KMS-11 (cell line): ENCODE measurements at regions not wholly inside any gene's neighbourhood (a gene's known extent, or its start where the extent isn't known, plus 50 kb on each side); places are given as distances from the start of the nearest gene placed in this dataset.

ENCODE experiments used
- H2AFZ ChIP-seq: fragments of 200-600 bp; sonication (generic); 2 replicates; pipeline ENCODE4 v1.6.1; 2016; ENCODE audit warnings: antibody characterized with exemption, mixed run types, low read depth
- H3K27ac ChIP-seq: fragments of 200-600 bp; sonication (generic); 2 replicates; pipeline ENCODE4 v1.6.1; 2016; ENCODE audit warnings: mild to moderate bottlenecking, mixed run types
- H3K27me3 ChIP-seq: fragments of 200-600 bp; sonication (generic); 2 replicates; pipeline ENCODE4 v1.6.1; 2017; ENCODE audit warnings: mild to moderate bottlenecking, low read depth, mixed run types, moderate library complexity; ENCODE audit not compliant: insufficient read depth
- H3K36me3 ChIP-seq: fragments of 200-600 bp; sonication (generic); 2 replicates; pipeline ENCODE4 v1.6.1; 2017; ENCODE audit warnings: mild to moderate bottlenecking, mixed run types; ENCODE audit not compliant: insufficient read depth
- H3K4me1 ChIP-seq: fragments of 200-600 bp; sonication (generic); 2 replicates; pipeline ENCODE4 v1.6.1; 2016; ENCODE audit warnings: mild to moderate bottlenecking, low read depth, mixed run types; ENCODE audit not compliant: poor library complexity, severe bottlenecking
- H3K4me2 ChIP-seq: fragments of 200-600 bp; sonication (generic); 2 replicates; pipeline ENCODE4 v1.7.0; 2016; ENCODE audit warnings: mild to moderate bottlenecking, mixed run types
- H3K4me3 ChIP-seq: fragments of 200-600 bp; sonication (generic); IDR thresholded peaks from 2 replicates; pipeline ENCODE4 v1.6.1; 2017; ENCODE audit warnings: low read depth, low read length, mixed read lengths; ENCODE audit not compliant: insufficient read depth
- H3K79me2 ChIP-seq: fragments of 200-600 bp; sonication (generic); 2 replicates; pipeline ENCODE4 v1.6.1; 2016; ENCODE audit warnings: low read depth, mixed run types; ENCODE audit not compliant: insufficient read depth
- H3K9ac ChIP-seq: fragments of 200-600 bp; sonication (generic); 2 replicates; pipeline ENCODE4 v1.6.1; 2016; ENCODE audit warnings: mild to moderate bottlenecking, mixed run types
- H4K20me1 ChIP-seq: fragments of 200-600 bp; sonication (generic); 2 replicates; pipeline ENCODE4 v1.6.1; 2016; ENCODE audit warnings: mild to moderate bottlenecking, mixed run types; ENCODE audit not compliant: insufficient read depth
- TF ChIP-seq, protein P1 (sequence below): fragments of 200-600 bp; sonication (generic); conservative IDR thresholded peaks from 2 replicates; pipeline ENCODE4 v1.6.1; 2017; ENCODE audit warnings: low read depth, mild to moderate bottlenecking, antibody characterized with exemption, low read length, moderate library complexity, mixed read lengths

- H3K27me3 ChIP-seq = no peaks in the 10 kb centered on the region
- no peak overlapping the region for H3K4me3 ChIP-seq
- H3K27ac ChIP-seq = no peak overlapping the region
- H2AFZ ChIP-seq = no peak overlapping the region
- H3K79me2 ChIP-seq = no peaks in the 10 kb centered on the region
- no peak overlapping the region for H3K4me2 ChIP-seq
- H4K20me1 ChIP-seq = no peaks in the 10 kb centered on the region
- H3K9ac ChIP-seq = no peak overlapping the region
- H3K36me3 ChIP-seq = no peaks in the 10 kb centered on the region
- TF ChIP-seq, protein P1, sequence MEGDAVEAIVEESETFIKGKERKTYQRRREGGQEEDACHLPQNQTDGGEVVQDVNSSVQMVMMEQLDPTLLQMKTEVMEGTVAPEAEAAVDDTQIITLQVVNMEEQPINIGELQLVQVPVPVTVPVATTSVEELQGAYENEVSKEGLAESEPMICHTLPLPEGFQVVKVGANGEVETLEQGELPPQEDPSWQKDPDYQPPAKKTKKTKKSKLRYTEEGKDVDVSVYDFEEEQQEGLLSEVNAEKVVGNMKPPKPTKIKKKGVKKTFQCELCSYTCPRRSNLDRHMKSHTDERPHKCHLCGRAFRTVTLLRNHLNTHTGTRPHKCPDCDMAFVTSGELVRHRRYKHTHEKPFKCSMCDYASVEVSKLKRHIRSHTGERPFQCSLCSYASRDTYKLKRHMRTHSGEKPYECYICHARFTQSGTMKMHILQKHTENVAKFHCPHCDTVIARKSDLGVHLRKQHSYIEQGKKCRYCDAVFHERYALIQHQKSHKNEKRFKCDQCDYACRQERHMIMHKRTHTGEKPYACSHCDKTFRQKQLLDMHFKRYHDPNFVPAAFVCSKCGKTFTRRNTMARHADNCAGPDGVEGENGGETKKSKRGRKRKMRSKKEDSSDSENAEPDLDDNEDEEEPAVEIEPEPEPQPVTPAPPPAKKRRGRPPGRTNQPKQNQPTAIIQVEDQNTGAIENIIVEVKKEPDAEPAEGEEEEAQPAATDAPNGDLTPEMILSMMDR = no peak
- H3K4me1 ChIP-seq = no peaks in the 10 kb centered on the region
Observed at GRCh38 chr16:62829607-62830006, 793.4 kb upstream of the CDH8 start.

DNA sequence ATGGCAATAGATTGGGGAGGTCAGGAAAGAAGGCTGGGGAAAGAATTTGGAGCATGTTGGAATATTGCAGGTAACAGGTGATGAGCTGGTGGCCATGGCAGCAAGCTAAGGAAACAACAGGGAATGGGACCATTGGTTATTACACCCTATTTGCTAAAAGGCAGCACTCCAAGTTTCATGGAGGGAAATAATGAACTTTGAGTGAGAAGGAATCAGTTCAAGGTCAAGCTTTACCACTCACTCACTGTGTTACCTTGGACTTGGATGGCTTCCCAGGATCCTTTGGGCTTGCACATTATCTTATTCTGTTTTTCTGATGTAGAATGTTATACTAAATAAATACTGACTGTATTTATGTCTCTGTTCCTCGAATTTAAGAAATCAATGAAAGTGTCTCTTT is 792.8 kb upstream of the CDH8 start:
- H4K20me1 ChIP-seq = no peaks in the 10 kb centered on the region
- no peak overlapping the region for H3K27ac ChIP-seq
- no peaks in the 10 kb centered on the region for H3K4me1 ChIP-seq
- H3K79me2 ChIP-seq = no peaks in the 10 kb centered on the region
- no peak overlapping the region for H3K4me3 ChIP-seq
- H3K4me2 ChIP-seq = no peak overlapping the region
- TF ChIP-seq, protein P1 = no peak
- H2AFZ ChIP-seq = no peak overlapping the region
- no peaks in the 10 kb centered on the region for H3K27me3 ChIP-seq
- H3K36me3 ChIP-seq = no peaks in the 10 kb centered on the region
- H3K9ac ChIP-seq = no peak overlapping the region

DNA sequence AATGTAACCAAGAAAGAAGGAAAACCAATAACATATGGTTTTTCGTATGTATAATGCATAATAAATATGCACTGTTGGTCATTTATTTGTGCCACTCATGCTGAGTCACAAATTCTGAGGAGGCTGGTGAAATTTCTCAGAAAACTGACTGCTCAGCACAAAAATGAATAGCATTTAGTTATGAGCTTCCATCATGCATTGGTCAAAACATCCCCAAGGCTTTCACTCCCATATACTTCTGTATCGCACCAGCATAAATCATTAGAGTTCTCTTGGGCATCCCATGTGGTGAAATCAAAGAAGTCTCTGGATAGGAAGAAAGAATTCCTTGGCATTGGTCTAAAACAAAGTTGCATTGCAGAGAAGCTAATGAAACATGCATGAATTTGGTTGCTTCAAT is 785.6 kb upstream of the CDH8 start:
- Histone ChIP-seq H3K27me3 (no peaks in the 10 kb centered on the region), H3K4me2 (no peak overlapping the region), H4K20me1 (no peaks in the 10 kb centered on the region), H3K4me3 (no peak overlapping the region), H3K4me1 (no peaks in the 10 kb centered on the region), H3K79me2 (no peaks in the 10 kb centered on the region), H2AFZ (no peak overlapping the region), H3K27ac (no peak overlapping the region), H3K9ac (no peak overlapping the region), H3K36me3 (no peaks in the 10 kb centered on the region)
- TF ChIP-seq, protein P1 = no peak

DNA sequence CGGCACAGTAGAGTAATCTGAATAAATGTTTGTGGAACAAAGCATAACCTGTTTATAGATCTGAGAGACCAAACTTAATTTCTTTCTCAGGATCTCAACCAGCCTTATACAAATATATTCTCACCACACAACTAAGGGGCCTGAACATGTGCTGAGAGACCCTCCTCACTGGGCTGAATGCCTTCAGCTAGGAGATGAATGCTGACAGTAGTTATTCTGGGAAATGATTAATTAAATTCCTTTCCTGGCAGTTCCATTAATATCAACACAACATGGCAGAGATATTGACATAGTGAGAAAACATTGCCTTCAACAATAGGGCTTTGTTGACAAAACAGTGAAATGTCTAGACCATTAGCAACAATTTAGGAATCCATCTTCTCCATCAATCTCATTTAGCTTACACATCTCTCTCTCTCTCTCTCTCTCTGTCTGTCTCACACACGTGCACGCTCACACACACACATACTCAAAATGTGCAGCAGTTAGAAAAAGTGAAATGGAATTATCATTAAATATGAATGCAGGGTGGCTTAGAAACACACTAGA is 780.8 kb upstream of the CDH8 start:
- no peak overlapping the region for H3K4me2 ChIP-seq
- TF ChIP-seq, protein P1 = no peak
- H3K9ac ChIP-seq = no peak overlapping the region
- H3K79me2 ChIP-seq = no peaks in the 10 kb centered on the region
- H3K36me3 ChIP-seq = no peaks in the 10 kb centered on the region
- no peaks in the 10 kb centered on the region for H4K20me1 ChIP-seq
- no peak overlapping the region for H2AFZ ChIP-seq
- no peak overlapping the region for H3K4me3 ChIP-seq
- H3K4me1 ChIP-seq = no peaks in the 10 kb centered on the region
- no peak overlapping the region for H3K27ac ChIP-seq
- no peaks in the 10 kb centered on the region for H3K27me3 ChIP-seq

DNA sequence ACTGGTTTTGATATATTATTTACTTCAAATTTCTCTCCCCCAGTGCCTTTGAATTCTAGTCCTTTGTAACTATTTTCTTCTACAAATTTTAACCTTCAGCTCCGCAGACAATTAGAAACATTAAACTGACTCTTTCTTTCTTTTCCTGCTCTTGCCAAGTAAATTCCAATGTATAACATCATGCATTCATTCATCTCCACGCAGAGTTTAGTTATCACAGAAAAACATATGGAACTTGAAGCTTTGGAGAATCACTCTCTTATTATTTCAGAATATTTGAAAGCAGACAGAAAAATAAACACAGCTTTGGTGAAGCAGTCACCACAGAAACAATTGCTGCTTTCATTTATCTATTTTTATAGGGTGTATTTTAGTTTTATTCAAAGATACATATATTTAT is 778.7 kb upstream of the CDH8 start:
- Histone ChIP-seq H3K4me1 (no peaks in the 10 kb centered on the region), H3K36me3 (no peaks in the 10 kb centered on the region), H4K20me1 (no peaks in the 10 kb centered on the region), H3K27ac (no peak overlapping the region), H3K79me2 (no peaks in the 10 kb centered on the region), H2AFZ (no peak overlapping the region), H3K27me3 (no peaks in the 10 kb centered on the region), H3K4me2 (no peak overlapping the region), H3K9ac (no peak overlapping the region), H3K4me3 (no peak overlapping the region)
- TF ChIP-seq, protein P1 = no peak
